LHCN-M2 (cell line): ENCODE measurements at regions not wholly inside any gene's neighbourhood (a gene's known extent, or its start where the extent isn't known, plus 50 kb on each side); places are given as distances from the start of the nearest gene placed in this dataset.

Experiments
- DNase-seq: peaks from one replicate; pipeline ENCODE4 v3.0.0-alpha.2; 2012; ENCODE audit warnings: low read depth

GRCh38 chr1:25104932-25105561, 127.3 kb downstream of the SYF2 start:
- DNase-seq, result no peak

GRCh38 chr1:25103164-25103795, 129.0 kb downstream of the SYF2 start:
- DNase-seq, result no peak

- no peak for DNase-seq
Observed at GRCh38 chr1:25100151-25100833, 132.0 kb downstream of the SYF2 start.

DNA sequence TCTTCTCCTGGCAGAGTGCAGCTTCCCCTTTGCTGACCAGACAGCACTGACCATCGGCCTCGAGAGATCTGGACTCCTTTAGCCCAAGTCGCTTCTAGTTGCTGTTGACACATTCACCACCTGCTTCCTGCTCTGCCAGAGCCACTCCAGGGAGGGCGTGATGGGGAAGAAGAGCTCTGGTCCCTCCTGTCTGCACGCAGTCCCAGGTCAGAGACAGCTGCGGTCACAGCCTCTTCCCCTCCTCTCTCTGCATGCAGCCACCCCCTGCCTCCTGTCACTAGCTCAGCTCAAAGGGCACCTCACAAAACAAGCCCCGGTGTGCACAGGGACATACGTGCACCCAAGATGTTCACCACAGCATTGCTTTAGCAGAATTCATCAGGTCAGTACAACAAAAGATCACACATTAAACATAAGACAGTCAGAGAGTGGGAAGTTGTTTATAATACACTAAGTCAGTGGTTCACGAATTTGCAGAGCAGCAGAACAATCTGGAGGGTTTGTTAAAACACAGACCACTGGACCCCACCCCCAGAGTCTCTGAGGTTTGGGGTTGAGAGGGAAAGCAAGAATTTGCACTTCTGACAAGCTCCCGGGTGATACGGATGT, 132.9 kb downstream of the SYF2 start:
- peak; percentile 18 for DNase-seq

DNA sequence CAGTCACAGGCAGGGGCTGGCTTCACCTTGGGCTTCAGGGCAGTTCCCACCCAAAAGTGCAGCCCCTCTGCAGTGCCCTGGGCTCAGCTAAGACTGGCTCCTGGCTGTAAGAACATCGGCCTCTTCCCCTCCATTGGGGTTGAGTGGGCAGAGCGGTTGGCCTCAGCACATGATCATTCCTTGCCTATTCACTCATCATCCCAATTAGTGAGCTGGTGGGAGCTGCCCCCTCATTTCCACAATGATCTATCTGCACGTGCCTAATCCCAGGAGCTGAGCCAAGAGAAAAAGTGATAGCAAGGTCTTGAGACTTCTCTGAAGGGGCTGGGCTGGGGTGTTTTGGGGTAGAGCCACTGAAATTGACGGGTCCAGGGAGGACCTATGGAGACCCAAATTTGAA, 133.6 kb downstream of the SYF2 start:
- DNase-seq, result no peak

DNA sequence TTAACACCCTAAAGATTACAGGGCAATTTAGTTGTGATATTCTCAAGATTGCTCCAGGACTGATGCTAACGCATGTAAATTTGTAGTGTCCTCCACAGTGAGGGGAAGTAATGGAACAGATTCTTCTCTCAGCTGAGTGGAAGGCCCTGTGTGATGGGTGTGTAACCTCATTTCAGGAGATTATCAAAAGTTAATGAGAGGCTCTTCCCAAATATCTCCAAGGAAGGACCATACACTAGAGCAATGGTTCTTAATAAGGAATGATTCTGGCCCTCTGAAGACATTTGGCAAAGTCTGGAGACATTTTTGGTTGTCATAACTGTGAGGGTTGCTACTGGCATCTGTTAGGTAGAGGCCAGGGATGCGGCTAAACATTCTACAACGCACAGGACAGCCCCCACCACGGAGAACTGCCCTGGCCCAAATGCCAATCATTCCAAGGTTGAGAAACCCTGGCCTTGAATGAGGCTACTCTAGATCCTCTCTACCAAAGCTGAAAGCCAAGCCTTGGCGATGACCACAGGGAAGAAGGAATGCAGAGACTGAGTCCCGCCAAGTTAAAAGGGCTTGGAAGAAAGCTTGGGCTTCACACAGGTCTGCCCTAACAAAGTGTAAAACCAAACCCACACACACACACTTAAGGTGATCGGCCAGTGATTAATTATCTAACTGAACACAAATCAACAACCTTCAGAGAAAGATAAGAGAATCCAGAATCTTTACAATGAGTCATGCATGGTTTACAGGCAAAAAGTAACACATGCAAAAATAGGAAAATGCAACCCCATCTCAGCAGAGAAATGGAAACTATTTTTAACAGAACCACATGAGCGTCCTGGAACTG, 135.8 kb downstream of the SYF2 start:
- DNase-seq, result no peak

GRCh38 chr1:25095635-25096200, 136.6 kb downstream of the SYF2 start:
- no peak for DNase-seq

- DNase-seq, result no peak
Observed at GRCh38 chr1:25094995-25095394, 137.3 kb downstream of the SYF2 start.

DNA sequence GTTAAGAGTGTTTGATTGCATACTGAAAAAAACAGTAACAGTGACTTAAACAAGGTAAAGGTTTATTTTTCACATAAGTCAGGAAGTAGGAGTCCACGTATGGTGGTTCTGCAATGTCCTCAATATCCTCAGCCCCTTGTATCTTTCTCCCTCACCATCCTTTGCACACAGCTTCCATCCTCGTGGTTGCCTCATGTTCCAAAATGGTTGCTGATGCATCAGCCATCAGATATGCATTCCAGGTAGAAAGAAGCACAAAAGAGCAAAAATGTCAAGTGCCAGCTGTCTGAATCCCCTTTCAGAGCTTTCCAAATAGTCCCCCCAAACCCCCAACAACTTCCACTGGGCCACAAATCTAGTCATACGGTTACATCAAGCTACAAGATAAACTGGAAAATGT, 138.1 kb downstream of the SYF2 start:
- no peak for DNase-seq

DNA sequence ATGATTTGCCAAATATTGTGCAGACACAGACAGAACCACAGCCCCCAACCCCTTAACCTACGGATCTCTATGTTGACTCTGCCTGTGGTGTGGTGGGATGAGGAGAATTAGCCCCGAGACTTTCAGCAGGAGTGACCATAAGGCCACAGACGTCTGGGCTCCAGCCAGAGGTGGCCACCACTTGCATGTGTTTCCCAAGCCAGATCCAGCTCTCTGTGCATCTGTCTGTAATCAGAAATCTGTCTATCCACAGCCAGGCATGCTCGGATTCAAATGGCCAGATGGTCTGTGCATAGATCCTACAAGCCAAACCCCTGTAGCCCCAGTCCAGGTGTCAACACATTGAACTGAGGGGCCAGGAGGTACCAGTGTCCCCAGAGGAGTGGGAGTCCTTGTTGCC, 140.6 kb downstream of the SYF2 start:
- DNase-seq, result no peak

DNA sequence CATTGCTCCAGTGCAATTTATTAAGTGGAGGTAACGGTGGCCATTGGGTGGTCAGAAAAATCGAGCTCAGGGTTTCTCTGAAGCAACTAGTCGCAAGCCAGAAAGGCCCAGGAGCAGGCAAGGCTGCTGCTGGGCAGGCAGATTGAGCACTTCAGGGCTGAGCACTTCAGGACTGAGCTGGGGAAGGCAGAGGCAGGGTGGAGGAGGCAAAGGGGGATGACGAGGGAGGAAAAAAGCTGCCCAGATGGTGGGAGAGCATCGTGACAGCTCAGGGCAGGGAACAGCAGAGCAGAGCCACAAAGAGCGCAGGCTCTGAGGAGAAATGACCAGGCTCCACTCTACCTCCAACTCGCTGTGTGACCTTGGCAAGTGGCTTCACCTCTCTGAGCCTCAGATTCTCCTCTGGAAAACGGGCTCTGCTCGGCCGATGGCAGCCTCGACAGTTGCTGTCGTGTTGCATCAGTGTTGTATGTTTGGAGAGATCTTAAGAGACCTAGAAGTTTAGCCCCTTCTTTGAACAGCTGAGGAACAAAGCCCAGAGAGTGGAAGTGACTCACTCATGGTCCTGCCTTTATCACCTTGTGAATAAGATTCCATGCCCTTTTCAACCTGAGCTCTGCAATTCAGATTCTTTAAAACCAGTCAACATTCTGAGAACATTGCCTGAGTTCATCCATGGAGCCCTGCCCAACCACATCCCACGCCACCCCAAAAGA, 141.4 kb downstream of the SYF2 start:
- peak; percentile 24 for DNase-seq

DNA sequence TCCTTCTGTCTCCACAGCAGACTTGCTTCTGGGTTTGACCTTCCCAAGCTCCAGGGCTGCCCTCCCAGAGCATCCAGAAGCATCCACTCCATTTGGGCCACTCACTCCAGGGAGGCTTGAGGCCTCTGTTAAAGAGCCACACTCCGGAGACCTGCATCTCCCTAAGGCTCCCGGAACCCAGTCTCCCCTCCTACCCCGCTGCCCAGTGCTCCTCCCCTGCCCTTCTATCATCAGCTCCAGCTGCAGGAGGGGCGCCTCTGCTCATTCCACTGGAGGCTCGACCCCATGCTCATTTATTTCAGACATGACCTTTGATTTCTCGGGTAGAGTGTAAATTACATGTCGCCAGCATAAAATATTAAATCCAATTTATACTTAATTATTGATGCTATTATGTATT, 142.5 kb downstream of the SYF2 start:
- no peak for DNase-seq

- no peak for DNase-seq
Observed at GRCh38 chr1:25088946-25089345, 143.4 kb downstream of the SYF2 start.

- no peak for DNase-seq
Observed at GRCh38 chr1:25088180-25088701, 144.1 kb downstream of the SYF2 start.

GRCh38 chr1:25086518-25087079, 145.7 kb downstream of the SYF2 start:
- no peak for DNase-seq

GRCh38 chr1:25084407-25084806, 147.9 kb downstream of the SYF2 start:
- DNase-seq, result no peak

DNA sequence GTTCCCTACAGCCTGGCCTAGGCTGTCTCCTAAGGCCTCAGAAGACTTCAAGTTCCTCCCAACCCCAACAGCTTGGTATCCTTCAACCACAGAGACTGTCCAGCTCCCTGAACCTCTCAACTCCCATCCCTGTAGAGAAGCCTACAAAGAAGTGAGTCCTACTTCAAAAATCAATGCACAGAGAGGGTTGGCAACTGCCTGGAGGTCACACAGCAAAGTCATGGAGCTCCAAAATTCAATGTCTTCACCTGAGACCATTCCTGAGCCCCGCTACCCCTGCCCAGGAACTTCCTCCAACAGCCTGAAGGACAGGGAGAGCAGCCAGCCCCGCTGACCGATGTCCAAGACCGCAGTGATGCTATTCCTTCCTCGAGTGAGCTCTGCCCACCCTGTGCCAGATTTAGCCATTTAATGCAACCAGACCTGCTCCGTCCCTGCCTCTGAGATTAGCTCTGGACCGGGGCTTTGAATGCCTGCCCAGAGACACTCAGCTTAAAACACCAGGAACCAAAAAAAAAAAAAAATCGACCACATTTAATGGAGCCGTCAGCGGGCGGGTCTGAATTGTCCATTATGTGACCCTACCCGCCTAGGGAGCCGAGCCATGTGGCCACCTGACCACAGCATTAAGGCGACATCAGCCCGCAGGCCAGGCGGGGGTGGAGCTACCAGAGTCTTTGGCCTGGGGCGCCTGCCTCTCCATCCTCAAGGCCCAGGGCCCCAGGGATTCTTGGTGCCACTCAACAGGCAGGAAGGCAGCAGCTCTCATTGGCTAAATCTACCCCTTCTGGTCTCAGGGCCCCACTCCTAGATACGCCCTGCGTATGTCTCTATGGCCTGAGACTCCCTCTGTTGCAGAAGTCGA, 148.6 kb downstream of the SYF2 start:
- no peak for DNase-seq

DNA sequence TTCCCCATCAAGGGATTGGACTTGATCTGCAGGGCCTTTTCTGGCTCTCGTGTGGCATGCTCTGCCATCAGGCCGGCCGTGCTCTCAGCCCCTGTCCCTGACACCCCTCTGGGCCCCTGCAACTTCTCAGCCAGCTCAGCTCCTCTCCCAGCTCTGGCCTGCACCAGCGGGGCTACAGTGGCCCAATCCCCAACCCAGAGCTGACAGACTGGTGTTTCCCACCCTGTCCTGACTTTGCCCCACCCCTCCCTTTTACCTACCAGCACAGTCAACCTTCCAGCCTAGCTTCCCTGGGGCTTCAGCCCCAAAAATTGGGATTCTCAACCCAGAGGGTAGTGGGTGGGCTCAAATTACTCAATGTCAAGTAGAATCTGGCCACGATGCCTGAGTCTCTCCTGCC, 149.3 kb downstream of the SYF2 start:
- DNase-seq, result no peak

DNA sequence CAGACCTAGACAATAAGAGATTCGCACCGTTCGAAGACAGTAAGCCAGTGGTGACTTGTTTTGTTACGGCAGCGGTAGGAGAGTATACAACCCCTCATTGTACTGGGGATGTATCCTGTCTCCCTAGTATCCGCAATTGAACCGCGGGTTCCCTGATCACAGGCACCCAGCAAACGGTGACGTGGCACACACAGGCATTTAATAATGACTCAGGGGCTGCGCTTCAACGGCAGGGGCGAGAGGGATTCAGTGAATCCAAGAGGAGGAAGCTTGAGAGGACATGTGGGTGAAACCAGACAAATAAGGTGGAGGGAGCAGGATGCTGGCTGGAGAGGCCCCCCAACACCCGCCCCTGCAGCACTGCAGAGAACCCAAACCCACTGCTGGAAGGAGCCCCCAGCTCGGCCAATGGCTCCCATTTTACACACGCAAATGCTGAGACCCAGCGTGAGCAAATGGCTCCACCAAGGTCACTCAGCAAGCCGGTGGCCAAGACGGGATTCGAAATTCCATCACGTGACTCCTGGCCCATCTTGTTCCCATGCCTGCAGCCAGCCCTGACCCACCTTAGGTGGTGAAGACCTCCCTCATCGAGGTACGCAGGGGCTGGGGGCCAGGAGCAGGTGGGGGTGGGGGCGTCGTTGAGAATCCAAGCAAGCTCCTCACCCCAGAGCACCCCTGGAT, 149.9 kb downstream of the SYF2 start:
- DNase-seq, result peak; percentile 56
